HEK293T (cell line): ENCODE measurements at regions not wholly inside any gene's neighbourhood (a gene's known extent, or its start where the extent isn't known, plus 50 kb on each side); places are given as distances from the start of the nearest gene placed in this dataset.

Source experiments
- FOXM1 ChIP-seq: fragments of 450-650 bp; IDR thresholded peaks from 2 replicates; pipeline ENCODE4 v1.6.1; 2017; ENCODE audit warnings: mild to moderate bottlenecking, borderline replicate concordance
- HDGF ChIP-seq: fragments of 450-650 bp; IDR thresholded peaks from 2 replicates; pipeline ENCODE4 v1.6.1; 2017; ENCODE audit warnings: antibody characterized with exemption, borderline replicate concordance
- SP1 ChIP-seq: fragments of 450-650 bp; IDR thresholded peaks from 2 replicates; pipeline ENCODE4 v1.6.1; 2017

GRCh38 chr9:38159599-38159998, 90.6 kb upstream of the SHB start:
- TF ChIP-seq SP1 (no peak), HDGF (no peak), FOXM1 (no peak)
